ENCODE measurements at regions not wholly inside any gene's neighbourhood (a gene's known extent, or its start where the extent isn't known, plus 50 kb on each side); places are given as distances from the start of the nearest gene placed in this dataset.

GRCh38 chr5:4651806-4652565, 488.1 kb upstream of the ADAMTS16 start:
- WGBS (ENCODE audit: extremely low coverage, insufficient coverage, low lambda C conversion rate): no CpG with 5 or more reads among the region's 6 CpGs
- peak; percentile 3 for DNase-seq

GRCh38 chr5:4653475-4653874, 486.7 kb upstream of the ADAMTS16 start:
- no peak overlapping the region for H2AK5ac ChIP-seq (ENCODE audit: low read length)
- WGBS (ENCODE audit: extremely low coverage, insufficient coverage, low lambda C conversion rate): no CpG with 5 or more reads among the region's 1 CpG
- H4K5ac ChIP-seq (ENCODE audit: low read length): no peak overlapping the region

More at GRCh38 chr5:4651806-4652565, 488.1 kb upstream of the ADAMTS16 start:
- Histone ChIP-seq H2BK120ac (ENCODE audit: low read depth, low read length) (no peak overlapping the region), H3K36me3 (ENCODE audit: control insufficient read depth, insufficient read depth, low read length) (no peaks in the 10 kb centered on the region), H4K8ac (ENCODE audit: low read depth, low read length) (no peak overlapping the region), H3K79me1 (ENCODE audit: low read length) (no peaks in the 10 kb centered on the region), H4K5ac (ENCODE audit: low read length) (no peak overlapping the region), H3K79me2 (ENCODE audit: control insufficient read depth, insufficient read depth, low read length) (no peaks in the 10 kb centered on the region), H3K9ac (ENCODE audit: low read length) (no peak overlapping the region), H3K4me1 (ENCODE audit: control insufficient read depth, low read depth, low read length) (no peaks in the 10 kb centered on the region), H3K4me2 (ENCODE audit: low read length) (no peak overlapping the region), H3K18ac (ENCODE audit: low read length) (no peak overlapping the region), H2BK5ac (ENCODE audit: low read length) (no peak overlapping the region), H3K27ac (ENCODE audit: low read depth, low read length) (no peak overlapping the region), H3K27me3 (ENCODE audit: insufficient read depth, low read length, poor library complexity) (no peaks in the 10 kb centered on the region), H3K56ac (ENCODE audit: low read length) (no peak overlapping the region), H3K23ac (ENCODE audit: low read length) (no peak overlapping the region), H2BK15ac (replicated peaks; ENCODE audit: low read depth) (no peak overlapping the region), H3K4me3 (ENCODE audit: low read length) (no peak overlapping the region), H3K4ac (ENCODE audit: low read depth, low read length) (no peak overlapping the region), H2AK5ac (ENCODE audit: low read length) (no peak overlapping the region)

GRCh38 chr5:4659851-4660250, 480.3 kb upstream of the ADAMTS16 start:
- H2AK5ac ChIP-seq (ENCODE audit: low read length): no peak overlapping the region
- H3K36me3 ChIP-seq (ENCODE audit: control insufficient read depth, insufficient read depth, low read length): no peaks in the 10 kb centered on the region
- no peak overlapping the region for H3K4ac ChIP-seq (ENCODE audit: low read depth, low read length)
- H4K5ac ChIP-seq (ENCODE audit: low read length): no peak overlapping the region
- no peaks in the 10 kb centered on the region for H3K4me1 ChIP-seq (ENCODE audit: control insufficient read depth, low read depth, low read length)
- H3K18ac ChIP-seq (ENCODE audit: low read length): no peak overlapping the region
- H2BK120ac ChIP-seq (ENCODE audit: low read depth, low read length): no peak overlapping the region
- H2BK15ac ChIP-seq (replicated peaks; ENCODE audit: low read depth): no peak overlapping the region
- H3K79me1 ChIP-seq (ENCODE audit: low read length): no peaks in the 10 kb centered on the region
- H3K79me2 ChIP-seq (ENCODE audit: control insufficient read depth, insufficient read depth, low read length): no peaks in the 10 kb centered on the region
- H3K4me2 ChIP-seq (ENCODE audit: low read length): no peak overlapping the region
- H3K27ac ChIP-seq (ENCODE audit: low read depth, low read length): no peak overlapping the region
- H3K23ac ChIP-seq (ENCODE audit: low read length): no peak overlapping the region
- no peak overlapping the region for H3K56ac ChIP-seq (ENCODE audit: low read length)
- H3K27me3 ChIP-seq (ENCODE audit: insufficient read depth, low read length, poor library complexity): no peaks in the 10 kb centered on the region
- H3K4me3 ChIP-seq (ENCODE audit: low read length): no peak overlapping the region
- WGBS (ENCODE audit: extremely low coverage, insufficient coverage, low lambda C conversion rate): no CpG with 5 or more reads among the region's 1 CpG
- H4K8ac ChIP-seq (ENCODE audit: low read depth, low read length): no peak overlapping the region
- no peak overlapping the region for H3K9ac ChIP-seq (ENCODE audit: low read length)
- no peak overlapping the region for H2BK5ac ChIP-seq (ENCODE audit: low read length)
- no peak for DNase-seq

More at GRCh38 chr5:4653475-4653874, 486.7 kb upstream of the ADAMTS16 start:
- no peaks in the 10 kb centered on the region for H3K4me1 ChIP-seq (ENCODE audit: control insufficient read depth, low read depth, low read length)
- no peak overlapping the region for H3K4me2 ChIP-seq (ENCODE audit: low read length)
- H3K27me3 ChIP-seq (ENCODE audit: insufficient read depth, low read length, poor library complexity): no peaks in the 10 kb centered on the region
- no peak for DNase-seq
- H3K79me1 ChIP-seq (ENCODE audit: low read length): no peaks in the 10 kb centered on the region
- no peaks in the 10 kb centered on the region for H3K36me3 ChIP-seq (ENCODE audit: control insufficient read depth, insufficient read depth, low read length)
- H3K4me3 ChIP-seq (ENCODE audit: low read length): no peak overlapping the region
- no peak overlapping the region for H3K9ac ChIP-seq (ENCODE audit: low read length)
- no peak overlapping the region for H2BK15ac ChIP-seq (replicated peaks; ENCODE audit: low read depth)
- no peak overlapping the region for H2BK5ac ChIP-seq (ENCODE audit: low read length)
- H3K56ac ChIP-seq (ENCODE audit: low read length): no peak overlapping the region
- no peaks in the 10 kb centered on the region for H3K79me2 ChIP-seq (ENCODE audit: control insufficient read depth, insufficient read depth, low read length)
- H2BK120ac ChIP-seq (ENCODE audit: low read depth, low read length): no peak overlapping the region
- H4K8ac ChIP-seq (ENCODE audit: low read depth, low read length): no peak overlapping the region
- no peak overlapping the region for H3K23ac ChIP-seq (ENCODE audit: low read length)
- no peak overlapping the region for H3K27ac ChIP-seq (ENCODE audit: low read depth, low read length)
- no peak overlapping the region for H3K4ac ChIP-seq (ENCODE audit: low read depth, low read length)
- no peak overlapping the region for H3K18ac ChIP-seq (ENCODE audit: low read length)

- no peak overlapping the region for H3K56ac ChIP-seq (ENCODE audit: low read length)
- H3K18ac ChIP-seq (ENCODE audit: low read length): no peak overlapping the region
- H3K4me2 ChIP-seq (ENCODE audit: low read length): no peak overlapping the region
- H3K27me3 ChIP-seq (ENCODE audit: insufficient read depth, low read length, poor library complexity): no peaks in the 10 kb centered on the region
- no peak overlapping the region for H2BK15ac ChIP-seq (replicated peaks; ENCODE audit: low read depth)
- H3K4me1 ChIP-seq (ENCODE audit: control insufficient read depth, low read depth, low read length): no peaks in the 10 kb centered on the region
- H2BK5ac ChIP-seq (ENCODE audit: low read length): no peak overlapping the region
- H3K4me3 ChIP-seq (ENCODE audit: low read length): no peak overlapping the region
- no peak overlapping the region for H3K27ac ChIP-seq (ENCODE audit: low read depth, low read length)
- H3K36me3 ChIP-seq (ENCODE audit: control insufficient read depth, insufficient read depth, low read length): no peaks in the 10 kb centered on the region
- no peak overlapping the region for H2BK120ac ChIP-seq (ENCODE audit: low read depth, low read length)
- H4K8ac ChIP-seq (ENCODE audit: low read depth, low read length): no peak overlapping the region
- DNase-seq: no peak
- no peaks in the 10 kb centered on the region for H3K79me1 ChIP-seq (ENCODE audit: low read length)
- no CpG with 5 or more reads among the region's 8 CpGs for WGBS (ENCODE audit: extremely low coverage, insufficient coverage, low lambda C conversion rate)
- H3K9ac ChIP-seq (ENCODE audit: low read length): no peak overlapping the region
- H3K23ac ChIP-seq (ENCODE audit: low read length): no peak overlapping the region
- no peak overlapping the region for H2AK5ac ChIP-seq (ENCODE audit: low read length)
- no peak overlapping the region for H3K4ac ChIP-seq (ENCODE audit: low read depth, low read length)
- H4K5ac ChIP-seq (ENCODE audit: low read length): no peak overlapping the region
- H3K79me2 ChIP-seq (ENCODE audit: control insufficient read depth, insufficient read depth, low read length): no peaks in the 10 kb centered on the region
Measured at GRCh38 chr5:4661326-4661725, 478.8 kb upstream of the ADAMTS16 start.

- no peak overlapping the region for H4K5ac ChIP-seq (ENCODE audit: low read length)
- no peak overlapping the region for H2AK5ac ChIP-seq (ENCODE audit: low read length)
- no peaks in the 10 kb centered on the region for H3K36me3 ChIP-seq (ENCODE audit: control insufficient read depth, insufficient read depth, low read length)
- no peaks in the 10 kb centered on the region for H3K4me1 ChIP-seq (ENCODE audit: control insufficient read depth, low read depth, low read length)
- H3K56ac ChIP-seq (ENCODE audit: low read length): no peak overlapping the region
- H2BK15ac ChIP-seq (replicated peaks; ENCODE audit: low read depth): no peak overlapping the region
- no peak overlapping the region for H3K23ac ChIP-seq (ENCODE audit: low read length)
- no peak overlapping the region for H2BK120ac ChIP-seq (ENCODE audit: low read depth, low read length)
- no peak overlapping the region for H3K4ac ChIP-seq (ENCODE audit: low read depth, low read length)
- H3K4me2 ChIP-seq (ENCODE audit: low read length): no peak overlapping the region
- H3K79me2 ChIP-seq (ENCODE audit: control insufficient read depth, insufficient read depth, low read length): no peaks in the 10 kb centered on the region
- no peak overlapping the region for H4K8ac ChIP-seq (ENCODE audit: low read depth, low read length)
- no peaks in the 10 kb centered on the region for H3K27me3 ChIP-seq (ENCODE audit: insufficient read depth, low read length, poor library complexity)
- no peaks in the 10 kb centered on the region for H3K79me1 ChIP-seq (ENCODE audit: low read length)
- no peak overlapping the region for H3K4me3 ChIP-seq (ENCODE audit: low read length)
- no peak overlapping the region for H3K18ac ChIP-seq (ENCODE audit: low read length)
- no peak overlapping the region for H3K9ac ChIP-seq (ENCODE audit: low read length)
- no CpG with 5 or more reads among the region's 7 CpGs for WGBS (ENCODE audit: extremely low coverage, insufficient coverage, low lambda C conversion rate)
- H3K27ac ChIP-seq (ENCODE audit: low read depth, low read length): no peak overlapping the region
- no peak overlapping the region for H2BK5ac ChIP-seq (ENCODE audit: low read length)
- DNase-seq: no peak
Measured at GRCh38 chr5:4661836-4662235, 478.3 kb upstream of the ADAMTS16 start.

GRCh38 chr5:4662756-4663155, 477.4 kb upstream of the ADAMTS16 start:
- H4K8ac ChIP-seq (ENCODE audit: low read depth, low read length): no peak overlapping the region
- H3K79me2 ChIP-seq (ENCODE audit: control insufficient read depth, insufficient read depth, low read length): no peaks in the 10 kb centered on the region
- no peaks in the 10 kb centered on the region for H3K36me3 ChIP-seq (ENCODE audit: control insufficient read depth, insufficient read depth, low read length)
- no peak overlapping the region for H3K23ac ChIP-seq (ENCODE audit: low read length)
- H3K4me1 ChIP-seq (ENCODE audit: control insufficient read depth, low read depth, low read length): no peaks in the 10 kb centered on the region
- no peak overlapping the region for H2BK120ac ChIP-seq (ENCODE audit: low read depth, low read length)
- no peak overlapping the region for H3K9ac ChIP-seq (ENCODE audit: low read length)
- H2BK15ac ChIP-seq (replicated peaks; ENCODE audit: low read depth): no peak overlapping the region
- no peak overlapping the region for H3K4ac ChIP-seq (ENCODE audit: low read depth, low read length)
- no peak overlapping the region for H2AK5ac ChIP-seq (ENCODE audit: low read length)
- no peaks in the 10 kb centered on the region for H3K27me3 ChIP-seq (ENCODE audit: insufficient read depth, low read length, poor library complexity)
- no CpG with 5 or more reads among the region's 5 CpGs for WGBS (ENCODE audit: extremely low coverage, insufficient coverage, low lambda C conversion rate)
- H3K4me2 ChIP-seq (ENCODE audit: low read length): no peak overlapping the region
- H3K79me1 ChIP-seq (ENCODE audit: low read length): no peaks in the 10 kb centered on the region
- H3K18ac ChIP-seq (ENCODE audit: low read length): no peak overlapping the region
- H3K4me3 ChIP-seq (ENCODE audit: low read length): no peak overlapping the region
- no peak overlapping the region for H3K56ac ChIP-seq (ENCODE audit: low read length)
- no peak overlapping the region for H3K27ac ChIP-seq (ENCODE audit: low read depth, low read length)
- H2BK5ac ChIP-seq (ENCODE audit: low read length): no peak overlapping the region
- no peak for DNase-seq
- H4K5ac ChIP-seq (ENCODE audit: low read length): no peak overlapping the region
